GM19239 (cell line): ENCODE measurements at regions not wholly inside any gene's neighbourhood (a gene's known extent, or its start where the extent isn't known, plus 50 kb on each side); places are given as distances from the start of the nearest gene placed in this dataset.
"Not testable (repeated sequence)": the region's sequence is repeated elsewhere in the genome, so short reads cannot be mapped to it uniquely, and the experiment has no call there.

Experiments
- DNase-seq: peaks from one replicate; pipeline ENCODE4 v3.0.0; 2011; ENCODE audit warnings: low spot score; ENCODE audit not compliant: insufficient read length
- FAIRE-seq: peaks from 2 replicates; lab custom pipeline; 2011; peaks lifted over from hg19 to GRCh38; lab: Jason Lieb, UNC

DNA sequence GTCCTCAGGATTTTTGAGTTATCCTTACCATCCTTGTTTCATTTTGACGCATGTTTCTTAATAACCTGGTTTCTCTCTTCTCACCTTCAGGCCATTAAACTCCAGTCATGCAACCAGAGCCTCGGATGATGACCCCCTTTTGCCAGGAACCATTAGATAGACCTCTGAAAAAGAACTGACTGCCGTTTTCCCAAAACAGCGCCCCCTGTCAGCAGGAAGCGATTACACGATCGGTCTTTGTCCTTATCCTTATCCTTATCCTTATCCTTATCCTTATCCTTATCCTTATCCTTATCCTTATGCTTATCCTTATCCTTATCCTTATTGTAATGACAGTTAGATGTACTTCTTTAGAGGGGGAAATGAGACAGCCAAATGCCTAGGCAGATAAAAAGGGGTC, 148.4 kb upstream of the ITM2A start:
- DNase-seq: no peak
- FAIRE-seq: no peak

DNA sequence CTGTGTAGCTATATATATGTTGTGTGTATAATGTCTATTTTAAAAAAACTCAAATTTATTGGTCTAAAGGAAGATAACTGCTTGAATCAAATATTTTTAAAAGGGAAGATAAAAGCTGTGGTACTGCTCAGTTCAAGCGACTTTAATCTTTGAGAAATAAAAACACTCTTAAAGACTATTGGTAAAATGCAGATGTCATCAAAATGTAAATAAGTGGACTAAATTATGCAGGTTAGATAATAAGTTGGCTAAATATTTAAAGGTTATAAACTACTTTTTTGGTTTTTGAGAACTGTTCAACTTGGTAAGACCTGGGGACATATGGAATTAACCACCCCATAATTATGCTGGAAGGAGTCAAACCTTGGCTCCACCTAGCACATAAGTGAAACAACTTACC, 144.7 kb upstream of the ITM2A start:
- no peak for DNase-seq

DNA sequence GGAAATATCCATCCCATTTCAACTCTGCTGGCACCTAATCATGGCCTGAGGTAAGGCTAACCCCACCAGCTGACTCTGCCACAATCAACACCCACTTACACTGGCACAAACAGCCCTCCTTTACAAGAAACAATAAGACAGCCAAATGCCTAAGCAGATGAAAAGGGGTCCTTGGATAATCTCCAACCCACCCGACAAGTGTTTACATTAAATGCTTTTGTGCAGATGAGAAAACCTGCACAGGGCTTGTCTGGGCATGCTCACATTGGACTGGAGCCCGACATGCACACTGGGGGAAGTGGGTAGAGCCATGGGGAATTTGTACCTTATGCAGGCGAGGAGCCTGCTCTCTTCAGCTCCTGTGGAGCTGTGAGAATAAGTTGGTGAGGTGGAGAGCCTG, 138.9 kb upstream of the ITM2A start:
- no peak for FAIRE-seq
- no peak for DNase-seq

More for the DNA sequence above, 144.7 kb upstream of the ITM2A start:
- FAIRE-seq: no peak

DNA sequence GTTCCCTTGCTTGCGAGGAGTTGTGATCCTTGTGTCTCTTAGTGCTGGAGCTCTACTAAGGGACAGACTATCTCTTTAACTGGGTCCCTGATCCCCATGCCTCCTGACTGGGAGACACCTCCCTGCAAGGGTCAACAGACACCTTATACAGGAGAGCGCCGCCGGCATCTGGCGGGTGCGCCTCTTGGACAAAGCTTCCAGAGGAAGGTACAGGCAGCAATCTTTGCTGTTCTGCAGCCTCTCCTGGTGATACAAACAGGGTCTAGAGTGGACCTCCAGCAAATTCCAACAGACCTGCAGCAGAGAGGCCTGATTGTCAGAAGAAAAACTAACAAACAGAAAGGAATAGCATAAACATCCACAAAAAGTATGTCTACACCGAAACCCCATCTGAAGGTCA, 115.6 kb upstream of the ITM2A start:
- no peak for DNase-seq
- FAIRE-seq: no peak

DNA sequence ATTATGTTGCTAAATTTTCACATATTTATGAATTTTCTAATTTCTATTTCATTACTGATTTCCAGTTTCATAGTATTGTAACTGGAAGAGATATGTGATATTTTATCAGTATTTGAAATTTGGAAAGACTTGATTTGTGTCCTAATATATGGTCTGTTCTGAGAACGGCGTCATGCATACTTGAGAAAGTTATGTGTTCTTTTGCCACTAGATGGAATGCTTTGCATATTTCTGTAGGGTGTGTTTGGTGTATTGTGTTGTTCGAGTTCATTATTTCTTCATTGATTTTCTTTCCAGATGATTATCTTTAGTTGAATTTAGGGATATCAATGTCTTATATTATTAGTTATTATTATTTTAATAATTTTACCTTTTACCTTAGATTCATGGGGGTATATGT, 110.6 kb upstream of the ITM2A start:
- no peak for DNase-seq
- FAIRE-seq: peak; percentile 14

DNA sequence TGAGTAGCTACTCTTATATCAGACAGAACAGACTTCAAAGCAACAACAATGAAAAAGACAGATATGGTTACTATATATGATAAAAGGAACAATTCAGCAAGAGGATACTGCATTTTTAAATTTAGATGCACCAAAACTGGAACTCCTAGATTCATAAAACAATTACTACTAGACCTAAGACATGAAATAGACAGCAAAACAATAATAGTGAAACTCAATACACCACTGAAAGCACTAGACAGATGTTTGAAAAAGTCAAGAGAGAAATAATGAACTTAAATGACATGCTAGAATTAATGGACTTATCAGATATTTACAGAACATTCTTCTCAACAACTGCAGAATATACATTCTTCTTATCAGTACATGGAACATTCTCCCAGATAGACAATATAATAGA, 99.5 kb upstream of the ITM2A start:
- FAIRE-seq (peak; percentile 82), DNase-seq (no peak)

DNA sequence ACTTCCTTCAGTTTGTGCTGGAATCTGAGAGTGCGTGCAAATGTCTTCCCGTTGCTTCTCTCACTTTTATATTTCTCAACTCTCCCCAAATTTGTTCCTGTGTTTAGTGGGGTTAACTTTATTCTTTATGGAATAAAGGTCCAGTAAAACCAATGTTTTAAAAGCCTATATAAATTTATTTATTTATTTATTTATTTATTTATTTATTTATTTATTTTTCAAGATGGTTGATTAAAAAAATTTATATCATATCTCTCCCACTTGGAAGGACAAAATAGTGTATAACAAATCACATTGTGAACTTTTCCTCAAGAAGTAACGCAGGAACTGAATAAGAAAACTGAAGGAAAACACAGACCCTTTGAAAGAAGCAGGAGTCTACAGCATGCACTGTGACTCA, 95.3 kb upstream of the ITM2A start:
- DNase-seq (no peak), FAIRE-seq (no peak)

DNA sequence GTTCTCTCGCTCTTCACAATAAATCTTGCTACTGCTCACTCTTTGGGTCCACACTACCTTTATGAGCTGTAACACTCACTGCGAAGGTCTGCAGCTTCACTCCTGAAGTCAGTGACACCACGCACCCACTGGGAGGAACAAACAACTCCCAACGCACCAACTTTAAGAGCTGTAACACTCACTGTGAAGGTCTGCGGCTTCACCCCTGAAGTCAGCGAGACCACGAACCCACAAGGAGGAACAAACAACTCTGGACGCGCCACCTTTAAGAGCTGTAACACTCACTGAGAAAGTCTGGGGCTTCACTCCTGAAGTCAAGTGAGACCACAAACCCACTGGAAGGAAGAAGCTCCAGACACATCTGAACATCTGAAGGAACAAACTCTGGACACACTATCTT, 89.5 kb upstream of the ITM2A start:
- peak; percentile 82 for FAIRE-seq
- DNase-seq: not testable (repeated sequence)

DNA sequence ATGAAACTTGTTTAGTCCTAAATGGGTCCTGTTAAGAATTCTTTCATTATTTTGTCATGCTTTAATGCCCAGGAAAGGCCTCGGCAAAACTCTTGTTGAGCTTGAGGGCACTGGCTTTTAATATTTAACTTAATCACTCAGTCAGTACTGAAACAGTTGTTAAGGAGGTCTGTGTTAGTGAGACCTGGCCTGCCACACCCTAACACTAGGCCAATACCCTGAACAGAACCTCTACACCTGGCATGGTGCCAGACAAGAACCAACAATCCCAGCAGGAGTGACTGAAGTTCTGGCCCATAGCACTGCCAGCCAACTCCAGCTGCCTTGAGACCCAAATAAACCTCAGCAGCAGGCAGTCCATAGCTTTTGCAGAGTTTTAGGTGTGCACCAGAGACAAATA, 85.7 kb upstream of the ITM2A start:
- DNase-seq (no peak), FAIRE-seq (peak; percentile 51)

DNA sequence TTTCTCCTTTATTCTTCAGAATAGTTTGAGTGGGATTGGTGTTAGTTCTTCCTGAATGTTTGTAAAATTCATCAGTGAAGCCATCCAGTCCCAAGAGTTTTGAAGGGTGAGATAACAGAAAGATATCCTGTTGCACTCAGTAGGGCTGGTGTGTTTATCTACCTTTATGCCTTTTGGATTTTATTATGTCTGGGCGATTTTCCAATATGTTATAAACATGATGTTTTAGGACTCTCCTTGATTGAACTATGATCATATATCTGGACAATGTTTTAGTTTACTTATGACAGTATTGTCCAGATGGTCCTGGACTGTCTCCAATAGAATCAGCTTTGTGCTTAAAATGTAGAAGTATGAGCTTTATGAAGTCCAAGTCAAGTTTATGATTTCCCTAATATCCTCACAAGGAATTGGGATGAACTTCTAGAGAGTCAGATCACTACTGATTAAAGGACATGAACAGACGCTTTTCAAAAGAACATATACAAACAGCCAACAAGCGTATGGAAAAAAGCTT, 77.6 kb upstream of the ITM2A start:
- DNase-seq (no peak), FAIRE-seq (no peak)

DNA sequence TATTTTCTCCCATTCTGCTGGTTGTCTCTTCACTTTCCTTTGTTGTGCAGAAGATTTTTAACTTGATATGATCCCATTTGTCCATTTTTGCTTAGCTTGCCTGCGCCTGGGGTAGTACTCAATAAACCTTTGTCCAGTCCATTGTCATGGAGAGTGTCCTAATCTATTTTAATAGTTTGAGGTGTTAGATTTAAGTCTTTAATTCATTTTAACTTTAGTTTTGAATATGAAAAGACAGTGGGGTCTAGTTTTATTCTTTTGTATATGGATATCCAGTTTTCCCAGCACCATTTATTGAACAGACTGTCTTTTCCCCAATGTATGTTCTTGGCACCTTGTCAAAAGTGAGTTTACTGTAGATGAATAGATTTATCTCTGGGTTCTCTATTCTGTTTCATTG, 76.0 kb upstream of the ITM2A start:
- DNase-seq (no peak), FAIRE-seq (no peak)

DNA sequence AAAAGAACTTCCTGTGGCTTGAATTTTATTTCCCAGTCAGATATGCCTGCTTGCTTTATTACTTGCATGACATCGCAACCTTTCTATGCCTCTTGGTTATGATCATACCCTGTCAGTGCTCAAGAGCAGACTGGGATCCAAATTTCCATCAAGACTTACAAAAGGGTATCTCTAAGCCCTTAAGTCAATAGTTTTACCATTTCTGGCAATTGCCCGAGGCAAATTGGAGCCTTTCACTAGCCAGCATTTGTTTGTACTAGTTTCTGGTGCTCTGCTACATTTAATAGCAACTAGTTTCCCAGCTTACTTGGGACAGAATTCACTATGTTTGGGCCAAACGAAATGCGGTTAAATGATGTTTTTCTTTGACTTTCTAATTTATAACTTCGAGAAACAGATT, 73.2 kb upstream of the ITM2A start:
- no peak for DNase-seq
- no peak for FAIRE-seq
